NCI-H460 (cell line): ENCODE measurements at regions not wholly inside any gene's neighbourhood (a gene's known extent, or its start where the extent isn't known, plus 50 kb on each side); places are given as distances from the start of the nearest gene placed in this dataset.

ENCODE experiments used
- DNase-seq: peaks from one replicate; pipeline ENCODE4 v3.0.0-alpha.2; 2016; ENCODE audit warnings: low read depth; ENCODE audit errors: extremely low read depth

- DNase-seq, result no peak
Measured at GRCh38 chr11:80084608-80085007, 643.8 kb upstream of the TENM4 start.

GRCh38 chr11:80083531-80083951 is 642.7 kb upstream of the TENM4 start:
- no peak for DNase-seq

- no peak for DNase-seq
Measured at GRCh38 chr11:80082406-80082805, 641.6 kb upstream of the TENM4 start.

GRCh38 chr11:80077113-80077512 is 636.3 kb upstream of the TENM4 start:
- no peak for DNase-seq

- no peak for DNase-seq
Measured at GRCh38 chr11:80074837-80075236, 634.0 kb upstream of the TENM4 start.

GRCh38 chr11:80066291-80066690 is 625.5 kb upstream of the TENM4 start:
- DNase-seq, result no peak

- no peak for DNase-seq
Measured at GRCh38 chr11:80065086-80065485, 624.3 kb upstream of the TENM4 start.

- DNase-seq, result no peak
Measured at GRCh38 chr11:80061056-80061455, 620.2 kb upstream of the TENM4 start.

GRCh38 chr11:80054582-80055165 is 613.8 kb upstream of the TENM4 start:
- no peak for DNase-seq

- no peak for DNase-seq
Measured at GRCh38 chr11:80048513-80048912, 607.7 kb upstream of the TENM4 start.

GRCh38 chr11:80041136-80042000 is 600.5 kb upstream of the TENM4 start:
- DNase-seq, result no peak

- DNase-seq, result no peak
Measured at GRCh38 chr11:80034801-80035200, 594.0 kb upstream of the TENM4 start.

GRCh38 chr11:80031014-80031600 is 590.3 kb upstream of the TENM4 start:
- DNase-seq, result no peak

GRCh38 chr11:80028998-80029397 is 588.2 kb upstream of the TENM4 start:
- no peak for DNase-seq

- no peak for DNase-seq
Measured at GRCh38 chr11:80024119-80024518, 583.3 kb upstream of the TENM4 start.

- no peak for DNase-seq
Measured at GRCh38 chr11:80023386-80023785, 582.6 kb upstream of the TENM4 start.

GRCh38 chr11:80010536-80010935 is 569.7 kb upstream of the TENM4 start:
- DNase-seq, result no peak

- DNase-seq, result no peak
Measured at GRCh38 chr11:80009081-80009480, 568.3 kb upstream of the TENM4 start.

GRCh38 chr11:80007616-80008015 is 566.8 kb upstream of the TENM4 start:
- no peak for DNase-seq

GRCh38 chr11:79990141-79990540 is 549.3 kb upstream of the TENM4 start:
- no peak for DNase-seq

GRCh38 chr11:79982185-79982584 is 541.4 kb upstream of the TENM4 start:
- no peak for DNase-seq

- no peak for DNase-seq
Measured at GRCh38 chr11:79980916-79981315, 540.1 kb upstream of the TENM4 start.
